Limb (tissue), 2 donors: ENCODE measurements at regions not wholly inside any gene's neighbourhood (a gene's known extent, or its start where the extent isn't known, plus 50 kb on each side); places are given as distances from the start of the nearest gene placed in this dataset.
"Not testable (repeated sequence)": the region's sequence is repeated elsewhere in the genome, so short reads cannot be mapped to it uniquely, and the experiment has no call there.

Experiments
- DNase-seq, 2 donors: peaks; one replicate each; pipeline ENCODE4 v3.0.0-alpha.2; 2016; ENCODE audit errors: extremely low spot score in 2 of 2

DNA sequence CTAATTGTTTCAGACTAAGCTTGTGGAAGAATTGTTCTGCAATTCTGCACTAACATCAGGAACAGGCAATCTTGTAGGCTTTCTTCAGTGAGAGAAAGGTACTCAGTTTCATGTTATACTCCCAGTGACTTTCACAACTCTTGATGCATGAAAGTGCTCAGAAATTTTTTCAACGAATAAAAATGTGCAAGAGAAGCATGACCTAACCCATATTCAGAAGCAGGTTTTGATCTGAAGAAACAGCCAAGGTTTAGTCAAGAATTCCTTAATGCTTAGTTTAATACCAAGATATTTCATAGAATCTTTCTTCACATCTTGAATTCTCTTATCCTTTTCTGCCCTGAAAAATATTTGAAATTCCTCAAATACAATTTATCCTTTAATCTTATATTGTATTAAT is 197.2 kb upstream of the CSNK1A1L start:
- no peak for DNase-seq

DNA sequence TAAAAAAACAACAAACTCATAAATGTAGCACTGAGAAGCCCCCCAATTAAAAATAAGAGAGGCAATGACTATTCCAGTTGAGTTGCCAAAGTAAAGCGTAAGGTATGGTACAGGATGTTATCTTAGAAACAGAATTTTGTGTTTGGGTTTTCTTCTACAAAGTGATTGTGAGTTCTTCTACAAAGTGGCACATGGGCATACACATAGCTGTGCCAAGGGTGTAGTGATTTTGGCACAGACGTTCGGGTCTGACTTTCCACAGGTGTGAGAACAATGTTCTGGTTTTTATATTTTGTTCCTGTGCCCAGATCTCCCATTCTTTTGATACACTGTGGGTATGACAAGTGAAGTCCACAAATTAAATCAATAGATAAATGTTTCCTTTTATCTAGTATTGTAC is 190.1 kb upstream of the CSNK1A1L start:
- DNase-seq, result no peak

DNA sequence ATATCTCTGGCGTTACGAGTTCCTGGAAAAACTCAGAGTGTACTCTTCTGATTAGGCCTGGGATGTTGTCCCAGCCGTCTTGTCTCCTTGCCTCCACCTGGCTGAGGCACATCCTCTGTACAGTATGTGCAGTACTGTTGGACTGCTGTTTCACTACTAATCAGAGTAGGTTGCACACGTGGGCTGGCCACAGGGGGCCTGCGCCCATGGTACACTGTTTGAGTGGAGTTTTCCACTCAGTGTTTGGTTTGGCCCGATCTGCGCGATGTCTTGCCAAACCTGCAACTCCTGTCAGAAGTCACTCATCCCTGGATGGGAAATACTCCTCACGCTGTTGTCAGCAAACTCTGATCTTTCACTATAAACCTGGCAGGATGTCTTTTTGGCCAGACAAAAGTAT is 189.6 kb upstream of the CSNK1A1L start:
- peak; percentile 62 to 69 for DNase-seq

DNA sequence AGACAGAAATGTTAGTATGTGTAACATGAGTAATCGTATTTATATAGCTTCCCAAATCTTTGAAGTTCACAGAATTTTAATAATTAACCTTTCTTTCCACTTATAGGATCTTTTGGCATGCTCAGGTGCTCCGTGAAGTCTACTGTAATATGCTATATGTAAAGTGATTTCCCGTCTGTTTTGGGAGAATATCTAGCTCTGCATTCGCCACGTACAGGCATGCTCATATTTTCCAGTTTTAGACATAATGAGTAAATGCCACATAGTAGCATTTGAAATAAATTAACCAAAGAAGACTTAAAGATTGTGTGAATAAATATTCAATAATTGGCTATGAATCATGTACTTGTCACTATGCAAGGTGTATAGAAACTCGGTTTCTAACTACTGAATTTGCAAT is 189.0 kb upstream of the CSNK1A1L start:
- no peak for DNase-seq

DNA sequence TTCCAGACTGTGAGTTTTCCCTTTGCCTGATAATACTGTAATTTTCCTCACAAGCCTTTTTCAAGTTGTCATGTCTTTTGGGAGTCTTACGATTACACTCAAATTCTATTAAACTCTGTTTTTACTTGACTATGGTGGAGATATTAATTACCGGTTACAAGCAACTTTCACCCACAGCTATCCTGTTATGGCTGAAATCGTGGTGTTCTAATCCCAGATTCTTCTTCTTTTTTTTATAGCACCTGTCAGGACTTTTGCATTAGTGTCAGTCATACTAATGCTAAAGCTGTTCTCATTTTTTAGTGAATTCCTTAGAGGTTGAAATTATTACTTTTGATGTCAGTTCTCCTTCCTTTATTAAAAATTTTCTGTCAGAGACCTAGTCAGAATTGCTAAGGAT is 187.8 kb upstream of the CSNK1A1L start:
- DNase-seq, result no peak

DNA sequence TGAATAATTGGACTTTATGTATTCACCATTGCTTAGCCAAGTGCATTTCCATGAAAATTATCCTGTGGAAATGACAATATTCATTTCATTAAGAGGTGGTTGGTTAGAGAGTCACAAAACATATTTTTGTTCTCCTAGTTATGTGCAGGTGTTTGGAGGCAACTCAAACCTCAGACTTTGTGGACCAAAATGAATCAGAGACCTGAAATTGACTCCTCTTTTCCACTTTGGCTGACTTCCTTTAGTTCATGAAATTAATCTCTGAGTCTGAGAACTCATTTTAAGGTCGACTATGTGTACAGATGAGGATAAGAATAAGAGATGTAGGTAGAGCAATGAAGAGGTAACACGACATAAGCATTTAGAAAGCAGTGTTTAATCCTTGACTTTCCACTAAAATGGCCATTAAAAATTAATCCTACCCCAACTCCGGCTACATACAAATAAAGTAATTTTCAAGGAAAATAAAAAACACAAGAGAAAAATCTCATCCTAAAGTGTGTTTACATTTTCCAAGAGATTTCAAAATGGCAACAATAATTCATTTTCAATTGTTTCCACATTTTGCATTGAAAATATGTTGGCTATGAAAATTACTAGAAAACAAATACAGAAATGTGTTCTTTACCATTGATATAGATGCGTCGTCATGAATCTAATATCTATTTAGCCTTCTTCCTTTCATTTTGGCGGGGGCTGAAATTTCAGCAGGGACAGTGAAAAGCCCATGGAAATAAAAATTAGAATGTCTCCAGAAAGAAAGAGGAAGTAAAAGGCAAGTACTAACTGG is 185.4 kb upstream of the CSNK1A1L start:
- DNase-seq, result no peak

DNA sequence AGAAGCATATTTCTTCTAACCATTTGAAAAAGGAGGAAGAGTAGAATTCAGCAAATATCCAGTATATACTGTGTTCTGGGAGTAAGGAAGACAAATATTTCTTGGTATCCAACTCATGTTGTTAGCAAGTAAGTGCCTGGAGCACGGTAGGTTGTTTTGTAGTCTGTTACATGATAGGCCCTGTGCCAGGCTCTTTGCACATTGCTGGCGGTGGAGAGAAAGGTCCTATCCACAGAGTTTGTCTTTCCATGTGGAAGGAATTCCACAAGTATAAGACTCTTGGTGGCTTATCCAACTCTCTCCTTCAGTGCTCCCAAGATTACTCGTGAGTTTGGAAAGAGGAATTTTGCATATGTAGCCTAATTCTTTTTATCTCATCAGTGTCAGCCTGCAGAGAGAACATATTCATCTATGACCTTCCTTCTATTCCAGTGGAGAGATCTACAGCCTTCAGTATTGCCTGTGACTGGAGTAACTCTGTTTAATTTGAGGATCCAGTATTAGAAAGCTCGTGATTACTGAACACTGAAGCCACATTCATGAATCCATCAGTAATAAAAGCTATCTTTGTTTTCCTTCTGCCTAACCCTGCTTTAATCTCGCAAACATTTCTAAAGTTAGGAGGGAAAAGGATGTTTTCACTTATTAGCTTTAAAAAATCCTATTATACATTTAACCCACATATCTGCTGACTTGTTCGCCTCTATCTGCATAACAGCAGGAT is 183.9 kb upstream of the CSNK1A1L start:
- no peak for DNase-seq

DNA sequence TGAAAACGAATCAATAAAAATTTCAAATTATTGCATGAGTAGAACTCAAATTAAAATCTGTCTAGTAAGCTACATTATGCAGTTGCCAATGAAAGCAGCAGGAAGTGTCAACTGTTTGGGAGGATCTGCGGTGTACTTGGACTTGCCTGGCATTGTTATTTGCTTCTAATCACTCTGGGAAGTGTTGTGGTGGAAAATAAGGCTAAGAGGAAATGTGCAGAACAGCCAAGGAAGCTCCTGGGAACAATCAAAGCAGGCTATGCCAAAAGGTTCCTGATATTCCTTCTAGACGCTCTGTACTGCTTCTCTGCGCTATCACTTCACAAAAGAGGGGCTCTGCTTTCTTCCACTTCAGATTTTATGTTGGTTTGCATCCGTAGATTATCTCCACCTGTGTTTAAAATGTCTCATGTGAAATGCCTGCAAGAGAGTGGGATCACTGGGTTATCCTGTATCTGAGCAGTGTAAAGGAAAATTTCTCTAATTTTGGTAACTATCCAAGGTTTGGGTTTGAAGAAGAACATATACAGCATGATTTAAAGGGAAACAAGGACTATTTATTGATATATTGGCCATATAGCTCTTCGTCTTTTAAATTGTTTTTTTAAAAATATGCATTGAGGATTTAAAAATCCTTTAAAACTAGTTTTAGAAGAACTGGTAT is 182.7 kb upstream of the CSNK1A1L start:
- DNase-seq, result peak in 1 of 2 donors; percentile 44

DNA sequence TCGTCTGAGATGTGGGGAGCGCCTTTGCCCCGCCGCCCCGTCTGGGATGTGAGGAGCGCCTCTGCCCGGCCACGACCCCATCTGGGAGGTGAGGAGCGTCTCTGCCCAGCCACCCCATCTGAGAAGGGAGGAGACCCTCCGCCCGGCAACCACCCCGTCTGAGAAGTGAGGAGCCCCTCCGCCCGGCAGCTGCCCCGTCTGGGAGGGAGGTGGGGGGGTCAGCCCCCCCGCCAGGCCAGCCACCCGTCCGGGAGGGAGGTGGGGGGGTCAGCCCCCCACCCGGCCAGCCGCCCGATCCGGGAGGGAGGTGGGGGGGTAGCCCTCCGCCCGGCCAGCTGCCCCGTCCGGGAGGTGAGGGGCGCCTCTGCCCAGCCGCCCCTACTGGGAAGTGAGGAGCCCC is 174.8 kb upstream of the CSNK1A1L start:
- not testable (repeated sequence) for DNase-seq

DNA sequence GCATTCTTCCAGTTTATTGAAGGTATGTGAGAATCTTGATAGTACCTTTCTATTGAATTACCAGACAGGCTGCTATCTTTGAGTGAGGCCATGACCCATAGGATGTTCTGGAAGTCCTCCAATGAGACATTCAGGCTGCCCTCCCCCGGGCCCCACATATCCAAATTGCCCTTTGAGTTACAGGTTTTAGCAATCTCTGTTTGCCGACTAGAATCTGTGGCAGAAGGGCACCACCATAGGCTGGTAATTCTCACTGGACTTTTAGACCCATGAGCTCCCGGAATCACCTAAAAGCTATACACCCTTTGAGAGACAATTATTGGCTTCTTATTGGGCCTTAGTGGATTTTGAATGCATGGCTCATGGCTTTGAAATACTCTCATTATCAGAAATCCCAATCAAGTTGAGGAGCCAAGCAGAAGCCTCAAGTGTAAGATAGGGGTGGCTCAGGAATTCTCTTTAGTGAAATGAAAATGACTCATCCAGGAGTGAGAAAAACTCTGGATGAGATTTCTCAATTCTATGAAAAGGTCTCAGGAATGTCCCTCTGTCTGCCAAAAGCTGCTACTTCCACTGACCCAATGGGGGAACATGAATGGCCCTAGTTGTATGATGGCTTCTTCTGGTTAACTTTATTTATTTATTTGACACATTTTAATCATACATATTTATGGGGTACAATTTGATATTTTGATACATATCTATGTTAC is 172.1 kb upstream of the CSNK1A1L start:
- no peak for DNase-seq

DNA sequence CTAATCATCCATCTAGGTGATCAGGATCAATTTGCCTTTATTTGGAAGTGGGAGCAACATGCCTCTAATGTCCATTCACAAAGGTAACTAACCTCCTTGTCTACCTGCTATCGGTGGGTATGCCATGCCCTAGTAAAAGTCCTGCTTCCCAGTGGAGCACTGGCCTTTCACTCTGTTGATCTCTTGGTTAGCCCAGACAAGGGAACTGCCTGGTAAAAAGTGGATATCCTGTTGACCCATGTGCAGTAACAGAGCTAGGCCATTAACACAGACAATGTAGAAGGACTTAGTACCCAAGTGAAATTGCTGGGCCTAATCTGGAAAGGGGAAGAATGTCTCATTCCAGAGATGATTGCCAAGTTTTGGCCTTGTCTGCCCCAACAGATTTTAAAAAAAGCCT is 171.5 kb upstream of the CSNK1A1L start:
- no peak for DNase-seq

DNA sequence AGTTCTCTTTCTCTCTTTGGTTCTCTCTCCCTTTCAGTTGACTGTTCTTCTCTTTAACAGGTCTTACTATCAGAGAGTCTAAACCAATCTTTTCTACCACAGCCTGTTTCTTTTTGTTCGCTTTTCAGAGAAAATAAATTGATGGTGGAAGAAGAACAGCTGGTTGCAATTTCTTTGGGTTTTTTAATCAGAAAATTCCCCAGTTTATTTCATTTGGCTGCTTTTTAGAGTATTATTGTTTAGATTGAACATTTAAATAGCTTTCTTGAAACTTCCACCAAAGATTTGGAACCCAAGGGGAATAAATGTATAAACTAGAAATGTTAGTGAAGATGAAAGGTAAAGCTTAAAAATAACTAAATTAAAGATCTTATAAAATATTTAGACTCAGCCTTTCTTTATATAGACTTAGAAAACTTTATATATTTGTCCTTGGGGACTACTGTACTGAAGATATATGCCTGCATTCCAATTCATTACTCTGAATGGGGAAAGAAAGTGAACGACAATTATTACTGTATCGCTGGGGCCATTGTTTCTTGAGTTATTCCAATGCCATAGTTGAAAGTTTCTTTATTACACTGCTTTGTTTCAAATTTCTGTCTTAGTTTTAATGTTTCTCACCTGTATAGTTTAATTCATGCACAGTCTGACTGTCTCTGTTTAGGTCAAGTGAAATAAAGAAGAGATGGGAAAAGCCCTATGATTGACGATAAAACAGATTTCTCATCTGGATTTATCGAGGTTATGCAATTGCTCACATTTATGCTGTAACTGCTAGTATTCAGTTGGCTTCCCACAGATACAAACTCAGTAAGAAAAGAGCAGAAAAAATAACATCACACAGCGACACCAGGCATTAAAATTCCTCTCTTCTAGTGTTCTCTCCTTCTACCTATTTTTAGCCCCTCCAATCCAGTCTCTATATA is 169.4 kb upstream of the CSNK1A1L start:
- DNase-seq, result peak in 1 of 2 donors; percentile 63

DNA sequence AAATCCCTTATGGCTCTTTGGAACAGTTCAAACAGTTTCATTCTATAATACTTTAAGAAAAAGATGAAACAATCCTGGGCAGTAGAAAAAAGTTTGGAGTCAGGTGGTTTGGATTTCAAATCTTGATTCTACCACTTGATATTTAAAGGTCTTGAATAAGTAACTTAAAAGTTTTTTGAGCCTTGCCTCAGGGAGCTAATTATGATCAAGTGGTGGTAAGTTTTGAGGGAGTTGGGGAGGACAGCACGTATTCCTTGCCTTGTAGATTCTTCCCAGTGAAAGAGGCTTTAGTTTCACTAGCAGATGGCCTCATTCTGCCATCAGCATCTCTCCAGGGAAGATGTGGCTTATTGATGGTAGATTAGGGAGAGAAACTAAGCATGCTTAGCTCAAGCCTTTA is 168.4 kb upstream of the CSNK1A1L start:
- no peak for DNase-seq

DNA sequence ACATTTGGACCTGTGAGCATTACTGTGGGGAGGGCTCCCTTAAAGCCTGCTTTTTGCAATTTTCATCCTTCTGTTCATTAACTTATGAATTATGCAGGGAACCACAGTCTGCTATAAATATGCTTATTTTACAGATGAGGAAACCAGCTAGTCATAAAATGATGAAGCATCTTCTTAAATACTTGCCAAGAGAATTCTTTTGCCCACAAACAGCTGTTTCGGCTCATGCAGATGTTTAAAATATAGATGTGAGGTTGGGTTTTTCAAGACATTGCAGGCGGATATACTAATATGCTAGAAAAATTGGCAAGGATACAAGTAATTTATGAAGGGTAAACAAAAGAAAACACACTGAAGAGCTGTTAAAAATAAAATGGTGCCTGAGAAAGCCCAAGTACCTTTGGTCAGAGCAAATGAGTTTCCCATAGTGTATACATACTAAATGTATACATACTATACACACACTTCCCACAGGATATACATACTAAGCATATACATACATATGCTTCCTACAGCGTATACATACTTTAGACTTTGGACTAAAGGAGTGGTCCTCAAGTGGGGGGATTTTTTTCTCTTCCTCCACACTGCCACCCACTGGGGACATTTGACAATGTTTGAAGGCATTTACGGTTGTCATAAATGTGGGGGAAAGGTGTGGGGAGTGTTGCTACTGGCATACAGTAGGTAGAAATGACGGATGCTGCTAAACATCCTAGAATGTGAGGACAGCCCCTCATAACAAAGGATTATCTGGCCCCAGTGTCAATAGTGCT is 164.9 kb upstream of the CSNK1A1L start:
- no peak for DNase-seq

DNA sequence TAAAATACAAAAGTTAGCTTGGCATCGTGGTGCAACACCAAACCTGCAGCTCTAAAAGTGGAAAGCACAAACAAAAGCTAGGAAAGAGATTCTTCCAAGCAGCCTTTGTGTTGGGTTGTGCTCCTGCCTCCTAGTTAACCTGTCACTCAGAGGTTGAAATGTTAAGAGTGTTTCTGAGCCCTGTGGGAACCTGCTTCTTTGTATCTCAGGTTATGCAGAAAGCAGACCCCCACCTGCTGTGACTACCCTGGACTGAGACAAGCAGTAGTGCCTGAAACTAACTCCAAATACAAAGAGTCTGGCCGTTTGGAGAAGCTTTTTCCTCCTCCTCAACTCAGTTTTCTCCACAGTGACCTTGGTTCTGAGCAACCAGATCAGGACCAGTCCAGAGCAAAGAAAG is 158.4 kb upstream of the CSNK1A1L start:
- DNase-seq, result no peak

DNA sequence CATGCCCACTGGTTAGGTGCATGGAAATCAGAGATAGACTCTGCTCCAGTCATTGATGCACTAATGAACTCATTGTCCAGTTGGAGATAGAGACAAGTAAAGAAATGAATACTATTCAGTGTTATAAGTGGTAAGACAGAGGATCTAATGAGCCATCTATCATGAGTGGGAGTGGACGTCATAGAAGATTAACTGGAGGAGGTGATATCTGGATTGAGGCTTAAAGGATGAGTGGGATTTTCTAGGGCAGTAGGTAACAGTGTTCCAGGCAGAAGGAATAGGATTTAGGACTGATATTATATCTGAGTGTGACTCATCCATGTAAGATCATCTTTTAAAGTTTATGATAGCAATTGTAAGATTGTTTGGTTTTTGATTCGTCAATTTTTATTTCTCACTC is 152.2 kb upstream of the CSNK1A1L start:
- no peak for DNase-seq

DNA sequence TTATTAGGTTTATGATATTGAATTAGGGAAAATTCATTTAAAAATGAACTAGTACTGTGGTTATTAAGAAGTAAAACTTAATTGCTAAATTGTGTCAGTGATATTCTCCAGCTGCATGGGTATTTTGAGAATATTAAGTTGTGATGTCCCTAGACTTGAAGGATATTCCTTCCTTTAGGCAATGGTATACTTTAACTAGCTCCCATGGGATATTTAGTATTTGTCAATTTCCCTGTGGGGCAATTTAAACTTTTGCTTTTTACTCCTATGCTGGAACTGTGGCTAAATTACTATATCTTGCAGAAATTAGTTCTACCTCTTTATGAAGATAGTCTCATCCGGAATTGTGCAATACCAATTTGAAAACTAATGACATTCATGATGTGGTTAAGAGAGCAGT is 151.6 kb upstream of the CSNK1A1L start:
- no peak for DNase-seq

DNA sequence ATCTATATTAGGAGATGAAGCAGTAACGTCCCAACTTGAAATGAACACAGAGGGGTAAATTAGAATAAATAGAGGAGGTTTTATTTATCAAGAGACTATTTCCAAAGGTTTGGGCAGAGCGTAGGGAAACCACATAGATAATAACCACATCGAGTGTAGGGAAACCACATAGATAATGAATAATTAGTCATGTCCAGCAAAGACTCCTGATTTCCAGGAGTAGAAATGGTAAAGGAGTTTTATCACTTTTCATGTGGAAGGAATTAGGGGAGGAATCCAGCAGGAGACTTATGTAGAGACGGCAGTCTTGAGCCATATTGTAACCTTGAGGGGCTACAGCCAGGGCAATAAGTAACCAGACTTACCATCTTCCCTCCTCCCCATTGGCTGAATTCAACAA is 136.3 kb upstream of the CSNK1A1L start:
- no peak for DNase-seq

DNA sequence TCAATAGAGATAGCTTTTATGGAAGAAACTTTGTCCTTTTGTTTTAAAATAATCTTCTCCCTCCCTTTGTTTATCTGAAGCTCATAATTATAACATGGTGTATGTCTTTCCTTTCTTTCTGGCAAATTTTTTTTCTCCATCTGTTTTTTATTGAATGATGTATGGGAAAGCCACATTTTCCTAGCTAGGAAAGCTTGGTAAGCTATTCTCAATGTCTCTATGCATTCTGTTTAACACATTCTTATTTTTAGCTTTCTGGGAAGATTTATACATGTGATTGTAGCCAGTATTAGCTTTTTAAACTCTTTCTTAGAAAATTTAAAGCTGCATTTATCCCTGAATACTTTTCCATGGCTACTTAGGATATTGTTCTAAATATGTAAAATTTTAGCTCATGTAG is 124.9 kb upstream of the CSNK1A1L start:
- DNase-seq, result peak in 1 of 2 donors; percentile 58

DNA sequence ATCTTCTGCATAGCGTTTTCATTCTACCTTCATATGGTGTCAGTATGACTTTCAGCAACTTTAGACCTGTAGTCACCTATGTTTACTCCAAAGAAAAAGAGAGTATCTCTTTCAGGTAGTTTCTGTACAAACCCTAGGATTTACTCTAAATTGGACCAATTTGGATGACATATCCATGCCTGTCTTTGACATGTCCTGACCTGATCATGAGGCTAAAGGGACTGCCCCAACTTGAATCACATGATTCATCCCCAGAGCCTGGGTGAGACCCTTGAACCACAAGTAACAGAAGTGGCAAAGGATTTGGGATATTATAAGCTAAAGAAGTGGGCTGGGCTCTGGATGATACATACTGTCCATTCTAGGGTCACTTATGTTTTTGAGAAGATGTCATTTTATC is 124.5 kb upstream of the CSNK1A1L start:
- no peak for DNase-seq
